Mesenchymal stem cell (in vitro differentiated cells and primary cell): ENCODE measurements at regions not wholly inside any gene's neighbourhood (a gene's known extent, or its start where the extent isn't known, plus 50 kb on each side); places are given as distances from the start of the nearest gene placed in this dataset.

Source experiments
- DNase-seq: peaks from one replicate; pipeline ENCODE4 v3.0.0-alpha.2; 2013
- H2AFZ ChIP-seq: one replicate; pipeline ENCODE4 v1.6.1; 2013; ENCODE audit warnings: low read depth, mild to moderate bottlenecking, control low read depth, inconsistent platforms, low read length, moderate library complexity
- H2AK5ac ChIP-seq: 2 replicates; pipeline ENCODE4 v1.6.1; 2013; ENCODE audit warnings: low read length, moderate library complexity, mild to moderate bottlenecking, inconsistent platforms; ENCODE audit not compliant: severe bottlenecking
- H2BK120ac ChIP-seq: one replicate; pipeline ENCODE4 v1.6.1; 2013; ENCODE audit warnings: low read depth, mild to moderate bottlenecking, inconsistent platforms, low read length, moderate library complexity
- H2BK12ac ChIP-seq, 2 experiments: one replicate each; pipeline ENCODE4 v1.6.1; 2013; ENCODE audit warnings: inconsistent platforms in 2 of 2, low read length in 2 of 2, mild to moderate bottlenecking in 2 of 2, moderate library complexity in 2 of 2, control low read depth in 1 of 2
- H2BK15ac ChIP-seq: one replicate; pipeline ENCODE4 v1.6.1; 2013; ENCODE audit warnings: mild to moderate bottlenecking, low read depth, inconsistent platforms; ENCODE audit not compliant: poor library complexity, severe bottlenecking
- H2BK5ac ChIP-seq: 2 replicates; pipeline ENCODE4 v1.6.1; 2013; ENCODE audit warnings: low read depth, mild to moderate bottlenecking, low read length, control low read depth, inconsistent platforms; ENCODE audit not compliant: poor library complexity, severe bottlenecking
- H3K14ac ChIP-seq, 2 experiments: one replicate each; pipeline ENCODE4 v1.6.1; 2013; ENCODE audit warnings: inconsistent platforms in 2 of 2, low read length in 2 of 2, control low read depth in 1 of 2, mild to moderate bottlenecking in 1 of 2, moderate library complexity in 1 of 2
- H3K18ac ChIP-seq, 2 experiments: one replicate each; pipeline ENCODE4 v1.6.1; 2013; ENCODE audit warnings: inconsistent platforms in 2 of 2, low read length in 2 of 2, control low read depth in 1 of 2, low read depth in 1 of 2, mild to moderate bottlenecking in 1 of 2
- H3K23ac ChIP-seq, 2 experiments: one replicate each; pipeline ENCODE4 v1.6.1; 2013; ENCODE audit warnings: inconsistent platforms in 2 of 2, low read length in 2 of 2, mild to moderate bottlenecking in 2 of 2, moderate library complexity in 2 of 2, control low read depth in 1 of 2
- H3K27ac ChIP-seq: 2 replicates; pipeline ENCODE4 v1.5.1; 2013; ENCODE audit warnings: mild to moderate bottlenecking, moderate library complexity, low read length, control low read depth, inconsistent platforms; ENCODE audit not compliant: poor library complexity, severe bottlenecking
- H3K27me3 ChIP-seq, 2 experiments: 2 replicates each; pipeline versions ENCODE4 v1.6.1 to v1.7.0; 2013; ENCODE audit warnings: low read length in 2 of 2, mild to moderate bottlenecking in 2 of 2, moderate library complexity in 2 of 2, control low read depth in 1 of 2, inconsistent platforms in 1 of 2; ENCODE audit not compliant: control insufficient read depth in 1 of 2, insufficient read depth in 1 of 2
- H3K36me3 ChIP-seq, 2 experiments: 2 replicates each; pipeline versions ENCODE4 v1.6.1 to v1.7.0; 2013; ENCODE audit warnings: low read length in 2 of 2, control low read depth in 1 of 2, inconsistent platforms in 1 of 2, low read depth in 1 of 2, mild to moderate bottlenecking in 1 of 2; ENCODE audit not compliant: insufficient read depth in 2 of 2, control insufficient read depth in 1 of 2
- H3K4ac ChIP-seq, 2 experiments: one replicate each; pipeline ENCODE4 v1.6.1; 2013; ENCODE audit warnings: inconsistent platforms in 2 of 2, low read length in 2 of 2, mild to moderate bottlenecking in 2 of 2, moderate library complexity in 2 of 2, control low read depth in 1 of 2, low read depth in 1 of 2
- H3K4me1 ChIP-seq: 2 replicates; pipeline ENCODE4 v1.6.1; 2013; ENCODE audit warnings: low read depth, low read length, control low read depth; ENCODE audit not compliant: control insufficient read depth, insufficient read depth
- H3K4me2 ChIP-seq: 2 replicates; pipeline ENCODE4 v1.6.1; 2013; ENCODE audit warnings: low read length, mild to moderate bottlenecking, inconsistent platforms; ENCODE audit not compliant: poor library complexity, severe bottlenecking
- H3K4me3 ChIP-seq, 2 experiments: 2 replicates each; pipeline versions ENCODE4 v1.5.1 to v1.7.0; 2013; ENCODE audit warnings: low read length in 2 of 2, mild to moderate bottlenecking in 2 of 2, control low read depth in 1 of 2, low read depth in 1 of 2; ENCODE audit not compliant: insufficient read depth in 1 of 2
- H3K79me1 ChIP-seq: replicated peaks from 2 replicates; pipeline ENCODE4 v1.6.1; 2013; ENCODE audit warnings: mild to moderate bottlenecking, control low read depth, low read length, inconsistent platforms; ENCODE audit not compliant: poor library complexity, severe bottlenecking
- H3K9ac ChIP-seq: 2 replicates; pipeline ENCODE4 v1.7.0; 2013; ENCODE audit warnings: mild to moderate bottlenecking, low read length, moderate library complexity
- H3K9me3 ChIP-seq: 2 replicates; pipeline ENCODE4 v1.7.0; 2013; ENCODE audit warnings: mild to moderate bottlenecking, low read length; ENCODE audit not compliant: control insufficient read depth
- H4K8ac ChIP-seq: one replicate; pipeline ENCODE4 v1.6.1; 2013; ENCODE audit warnings: inconsistent platforms, mild to moderate bottlenecking, low read length, moderate library complexity
- H4K91ac ChIP-seq: one replicate; pipeline ENCODE4 v1.6.1; 2013; ENCODE audit warnings: mild to moderate bottlenecking, low read length, inconsistent platforms
- WGBS: methylation state at CpG from one replicate; pipeline ENCODE4 v1.1.7; 2013; ENCODE audit warnings: mixed read lengths; 5-methylcytosine and 5-hydroxymethylcytosine counted together

GRCh38 chr7:9502269-9502668 lies 1068.9 kb downstream of the NXPH1 start:
- Histone ChIP-seq H3K9me3 (no peaks in the 10 kb centered on the region), H2BK120ac (no peak overlapping the region), H3K4me1 (no peaks in the 10 kb centered on the region), H2BK15ac (no peak overlapping the region), H3K27me3 (no peaks in the 10 kb centered on the region), H3K23ac (no peak overlapping the region), H3K79me1 (no peaks in the 10 kb centered on the region), H3K9ac (no peak overlapping the region), H2BK5ac (no peak overlapping the region), H2AFZ (no peak overlapping the region), H4K91ac (no peak overlapping the region), H2AK5ac (no peak overlapping the region), H2BK12ac (no peak overlapping the region), H3K14ac (no peak overlapping the region), H4K8ac (no peak overlapping the region), H3K36me3 (no peaks in the 10 kb centered on the region), H3K27ac (no peak overlapping the region), H3K4ac (no peak overlapping the region), H3K4me2 (no peak overlapping the region), H3K4me3 (no peak overlapping the region), H3K18ac (no peak overlapping the region)
- DNase-seq = no peak
- 100% methylated on average over 1 of the region's 1 CpG for WGBS

DNA sequence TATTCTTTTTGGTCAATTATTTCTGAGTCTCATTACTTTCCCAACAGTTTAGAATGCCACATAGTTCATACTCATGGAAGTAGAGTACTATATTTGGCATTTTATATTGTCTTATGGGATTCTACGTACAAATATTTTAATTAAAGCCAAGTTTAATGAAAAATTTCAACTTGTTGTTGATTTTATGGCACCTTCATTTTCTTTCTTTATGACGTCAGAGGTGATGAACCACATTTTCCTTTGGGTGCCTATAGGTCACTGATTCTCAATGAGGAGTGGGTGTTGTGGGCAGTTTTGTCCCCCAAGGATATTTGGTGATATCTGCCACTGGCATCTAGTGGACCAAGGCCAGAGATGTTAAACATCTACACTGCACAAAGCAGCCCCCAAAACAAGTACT lies 1071.3 kb downstream of the NXPH1 start:
- H2BK120ac ChIP-seq = no peak overlapping the region
- no peak overlapping the region for H3K27ac ChIP-seq
- H3K36me3 ChIP-seq = no peaks in the 10 kb centered on the region
- no peak overlapping the region for H4K8ac ChIP-seq
- no peak for DNase-seq
- H3K4me3 ChIP-seq = no peak overlapping the region
- no peaks in the 10 kb centered on the region for H3K9me3 ChIP-seq
- no peaks in the 10 kb centered on the region for H3K4me1 ChIP-seq
- H3K4me2 ChIP-seq = no peak overlapping the region
- H2AFZ ChIP-seq = no peak overlapping the region
- no CpG with 5 or more reads among the region's 2 CpGs for WGBS
- H3K79me1 ChIP-seq = no peaks in the 10 kb centered on the region
- H3K27me3 ChIP-seq = no peaks in the 10 kb centered on the region
- H2BK15ac ChIP-seq = no peak overlapping the region
- no peak overlapping the region for H3K18ac ChIP-seq
- H2BK12ac ChIP-seq = no peak overlapping the region
- H2BK5ac ChIP-seq = no peak overlapping the region
- no peak overlapping the region for H4K91ac ChIP-seq
- no peak overlapping the region for H3K4ac ChIP-seq
- no peak overlapping the region for H2AK5ac ChIP-seq
- H3K9ac ChIP-seq = no peak overlapping the region
- H3K14ac ChIP-seq = no peak overlapping the region
- no peak overlapping the region for H3K23ac ChIP-seq

- Histone ChIP-seq H2BK15ac (no peak overlapping the region), H3K4me3 (no peak overlapping the region), H3K9me3 (no peaks in the 10 kb centered on the region), H3K4me1 (no peaks in the 10 kb centered on the region), H3K27me3 (no peaks in the 10 kb centered on the region), H3K36me3 (no peaks in the 10 kb centered on the region), H3K9ac (no peak overlapping the region), H2AFZ (no peak overlapping the region), H3K23ac (no peak overlapping the region), H4K91ac (no peak overlapping the region), H3K4ac (no peak overlapping the region), H2BK5ac (no peak overlapping the region), H3K18ac (no peak overlapping the region), H2BK120ac (no peak overlapping the region), H3K79me1 (no peaks in the 10 kb centered on the region), H3K4me2 (no peak overlapping the region), H4K8ac (no peak overlapping the region), H3K14ac (no peak overlapping the region), H2BK12ac (no peak overlapping the region), H2AK5ac (no peak overlapping the region), H3K27ac (no peak overlapping the region)
- DNase-seq = no peak
- WGBS = 94% methylated on average over 1 of the region's 2 CpGs
Measured at GRCh38 chr7:9505516-9505915, 1072.1 kb downstream of the NXPH1 start.

DNA sequence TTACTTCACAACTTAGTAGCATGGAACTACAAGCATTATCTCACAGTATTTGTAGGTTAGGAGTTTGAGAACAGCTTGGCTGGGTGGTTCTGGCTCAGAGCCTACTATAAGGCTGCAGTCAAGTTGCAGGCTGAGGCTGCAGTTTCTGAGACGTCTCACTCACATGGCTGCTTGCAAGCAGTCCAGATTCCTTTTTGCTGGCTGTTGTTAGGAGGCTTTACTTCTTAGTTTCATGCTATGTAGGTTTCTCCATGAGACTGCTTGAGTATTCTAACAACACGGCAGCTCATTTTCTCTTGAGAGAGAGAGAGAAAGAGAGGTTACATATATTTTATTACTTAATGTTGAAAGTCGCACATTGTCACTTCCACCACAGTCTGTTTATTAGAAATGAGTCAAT lies 1073.9 kb downstream of the NXPH1 start:
- H2AK5ac ChIP-seq = no peak overlapping the region
- no peak overlapping the region for H2AFZ ChIP-seq
- no peaks in the 10 kb centered on the region for H3K79me1 ChIP-seq
- H3K23ac ChIP-seq = no peak overlapping the region
- H2BK15ac ChIP-seq = no peak overlapping the region
- H3K4ac ChIP-seq = no peak overlapping the region
- H4K8ac ChIP-seq = no peak overlapping the region
- no peak overlapping the region for H3K9ac ChIP-seq
- no peak overlapping the region for H2BK12ac ChIP-seq
- no peak overlapping the region for H3K4me2 ChIP-seq
- no peaks in the 10 kb centered on the region for H3K4me1 ChIP-seq
- no peaks in the 10 kb centered on the region for H3K27me3 ChIP-seq
- H3K9me3 ChIP-seq = no peaks in the 10 kb centered on the region
- no peak overlapping the region for H3K14ac ChIP-seq
- DNase-seq = peak; percentile 64
- no peak overlapping the region for H3K27ac ChIP-seq
- H2BK120ac ChIP-seq = no peak overlapping the region
- no peak overlapping the region for H4K91ac ChIP-seq
- no peak overlapping the region for H3K18ac ChIP-seq
- no peak overlapping the region for H2BK5ac ChIP-seq
- 0% methylated on average over 1 of the region's 3 CpGs for WGBS
- no peaks in the 10 kb centered on the region for H3K36me3 ChIP-seq
- no peak overlapping the region for H3K4me3 ChIP-seq
